ENCODE measurements at regions not wholly inside any gene's neighbourhood (a gene's known extent, or its start where the extent isn't known, plus 50 kb on each side); places are given as distances from the start of the nearest gene placed in this dataset.

DNA sequence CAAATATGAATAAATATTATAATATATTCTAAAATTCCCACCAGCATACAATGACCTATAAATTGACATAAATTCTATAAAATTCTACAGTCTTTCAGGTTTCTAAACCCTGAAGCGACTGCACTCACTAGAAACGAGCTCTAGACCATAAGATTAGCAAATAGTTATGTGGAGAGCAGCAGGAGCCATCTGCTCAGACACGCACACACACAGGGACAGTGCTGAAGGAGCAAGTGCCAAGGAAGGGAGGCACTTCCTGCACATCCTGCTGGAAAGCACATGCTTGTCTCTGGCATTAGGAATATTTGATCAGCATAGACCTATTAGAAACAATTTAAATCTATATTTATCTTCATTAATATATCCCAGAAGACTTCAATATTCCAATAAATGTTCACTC, 713.9 kb upstream of the CDH2 start:
- TF ChIP-seq, protein P1, sequence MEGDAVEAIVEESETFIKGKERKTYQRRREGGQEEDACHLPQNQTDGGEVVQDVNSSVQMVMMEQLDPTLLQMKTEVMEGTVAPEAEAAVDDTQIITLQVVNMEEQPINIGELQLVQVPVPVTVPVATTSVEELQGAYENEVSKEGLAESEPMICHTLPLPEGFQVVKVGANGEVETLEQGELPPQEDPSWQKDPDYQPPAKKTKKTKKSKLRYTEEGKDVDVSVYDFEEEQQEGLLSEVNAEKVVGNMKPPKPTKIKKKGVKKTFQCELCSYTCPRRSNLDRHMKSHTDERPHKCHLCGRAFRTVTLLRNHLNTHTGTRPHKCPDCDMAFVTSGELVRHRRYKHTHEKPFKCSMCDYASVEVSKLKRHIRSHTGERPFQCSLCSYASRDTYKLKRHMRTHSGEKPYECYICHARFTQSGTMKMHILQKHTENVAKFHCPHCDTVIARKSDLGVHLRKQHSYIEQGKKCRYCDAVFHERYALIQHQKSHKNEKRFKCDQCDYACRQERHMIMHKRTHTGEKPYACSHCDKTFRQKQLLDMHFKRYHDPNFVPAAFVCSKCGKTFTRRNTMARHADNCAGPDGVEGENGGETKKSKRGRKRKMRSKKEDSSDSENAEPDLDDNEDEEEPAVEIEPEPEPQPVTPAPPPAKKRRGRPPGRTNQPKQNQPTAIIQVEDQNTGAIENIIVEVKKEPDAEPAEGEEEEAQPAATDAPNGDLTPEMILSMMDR (IDR thresholded peaks at IDR 0.05) = no peak
- TF ChIP-seq POLR2A (IDR thresholded peaks at IDR 0.05) = no peak

Data from lower leg skin (tissue), 3 donors.